ENCODE measurements at regions not wholly inside any gene's neighbourhood (a gene's known extent, or its start where the extent isn't known, plus 50 kb on each side); places are given as distances from the start of the nearest gene placed in this dataset.

GRCh38 chr9:118306801-118307200 is 602.6 kb downstream of the TLR4 start:
- DNase-seq (ENCODE audit: low read depth): no peak

- DNase-seq (ENCODE audit: low read depth): no peak
Measured at GRCh38 chr9:118313965-118314364, 609.8 kb downstream of the TLR4 start.

GRCh38 chr9:118316831-118317343 is 612.7 kb downstream of the TLR4 start:
- DNase-seq (ENCODE audit: low read depth): no peak

- DNase-seq (ENCODE audit: low read depth): no peak
Measured at GRCh38 chr9:118318770-118319431, 614.7 kb downstream of the TLR4 start.

- no peak for DNase-seq (ENCODE audit: low read depth)
Measured at GRCh38 chr9:118321788-118322187, 617.6 kb downstream of the TLR4 start.

GRCh38 chr9:118324706-118325105 is 620.5 kb downstream of the TLR4 start:
- DNase-seq (ENCODE audit: low read depth): no peak

- no peak for DNase-seq (ENCODE audit: low read depth)
Measured at GRCh38 chr9:118325757-118326156, 621.6 kb downstream of the TLR4 start.

GRCh38 chr9:118326326-118326725 is 622.1 kb downstream of the TLR4 start:
- DNase-seq (ENCODE audit: low read depth): no peak

- DNase-seq (ENCODE audit: low read depth): no peak
Measured at GRCh38 chr9:118330191-118330986, 626.2 kb downstream of the TLR4 start.

- peak; percentile 47 for DNase-seq (ENCODE audit: low read depth)
Measured at GRCh38 chr9:118331622-118332045, 627.4 kb downstream of the TLR4 start.

- DNase-seq (ENCODE audit: low read depth): no peak
Measured at GRCh38 chr9:118336250-118336942, 632.2 kb downstream of the TLR4 start.

- no peak for DNase-seq (ENCODE audit: low read depth)
Measured at GRCh38 chr9:118336943-118337330, 632.7 kb downstream of the TLR4 start.

- no peak for DNase-seq (ENCODE audit: low read depth)
Measured at GRCh38 chr9:118360036-118360435, 655.8 kb downstream of the TLR4 start.

- no peak for DNase-seq (ENCODE audit: low read depth)
Measured at GRCh38 chr9:118362123-118362522, 657.9 kb downstream of the TLR4 start.

- no peak for DNase-seq (ENCODE audit: low read depth)
Measured at GRCh38 chr9:118362596-118362995, 658.4 kb downstream of the TLR4 start.

- DNase-seq (ENCODE audit: low read depth): no peak
Measured at GRCh38 chr9:118364266-118365106, 660.3 kb downstream of the TLR4 start.

- DNase-seq (ENCODE audit: low read depth): no peak
Measured at GRCh38 chr9:118366228-118366627, 662.0 kb downstream of the TLR4 start.

GRCh38 chr9:118367383-118367782 is 663.2 kb downstream of the TLR4 start:
- DNase-seq (ENCODE audit: low read depth): no peak

GRCh38 chr9:118384531-118385100 is 680.4 kb downstream of the TLR4 start:
- no peak for DNase-seq (ENCODE audit: low read depth)

- DNase-seq (ENCODE audit: low read depth): no peak
Measured at GRCh38 chr9:118395415-118395814, 691.2 kb downstream of the TLR4 start.

- DNase-seq (ENCODE audit: low read depth): no peak
Measured at GRCh38 chr9:118401546-118401945, 697.3 kb downstream of the TLR4 start.

Data from HS-27A (cell line).